ENCODE measurements at regions not wholly inside any gene's neighbourhood (a gene's known extent, or its start where the extent isn't known, plus 50 kb on each side); places are given as distances from the start of the nearest gene placed in this dataset.

DNA sequence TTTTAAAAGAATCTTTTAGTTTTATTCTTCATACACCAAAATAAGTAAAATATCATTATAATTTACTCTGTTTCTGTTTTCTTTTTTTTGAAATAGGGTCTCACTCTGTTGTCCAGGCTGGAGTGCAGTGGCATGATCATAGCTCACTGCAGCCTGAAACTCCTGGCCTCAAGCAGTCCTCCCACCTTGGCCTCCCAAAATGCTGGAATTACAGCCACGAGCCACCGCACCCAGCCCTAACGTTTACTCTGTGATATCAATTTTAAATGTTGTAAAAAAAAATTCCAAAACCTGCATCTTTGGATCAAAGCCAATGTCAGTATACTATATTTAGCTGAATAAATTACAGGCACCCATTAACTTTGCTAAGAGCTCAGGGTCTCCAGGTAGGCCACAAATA, 437.1 kb upstream of the USP15 start:
- TF ChIP-seq, protein P1, sequence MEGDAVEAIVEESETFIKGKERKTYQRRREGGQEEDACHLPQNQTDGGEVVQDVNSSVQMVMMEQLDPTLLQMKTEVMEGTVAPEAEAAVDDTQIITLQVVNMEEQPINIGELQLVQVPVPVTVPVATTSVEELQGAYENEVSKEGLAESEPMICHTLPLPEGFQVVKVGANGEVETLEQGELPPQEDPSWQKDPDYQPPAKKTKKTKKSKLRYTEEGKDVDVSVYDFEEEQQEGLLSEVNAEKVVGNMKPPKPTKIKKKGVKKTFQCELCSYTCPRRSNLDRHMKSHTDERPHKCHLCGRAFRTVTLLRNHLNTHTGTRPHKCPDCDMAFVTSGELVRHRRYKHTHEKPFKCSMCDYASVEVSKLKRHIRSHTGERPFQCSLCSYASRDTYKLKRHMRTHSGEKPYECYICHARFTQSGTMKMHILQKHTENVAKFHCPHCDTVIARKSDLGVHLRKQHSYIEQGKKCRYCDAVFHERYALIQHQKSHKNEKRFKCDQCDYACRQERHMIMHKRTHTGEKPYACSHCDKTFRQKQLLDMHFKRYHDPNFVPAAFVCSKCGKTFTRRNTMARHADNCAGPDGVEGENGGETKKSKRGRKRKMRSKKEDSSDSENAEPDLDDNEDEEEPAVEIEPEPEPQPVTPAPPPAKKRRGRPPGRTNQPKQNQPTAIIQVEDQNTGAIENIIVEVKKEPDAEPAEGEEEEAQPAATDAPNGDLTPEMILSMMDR (IDR thresholded peaks at IDR 0.05) = no peak
- TF ChIP-seq POLR2A (IDR thresholded peaks at IDR 0.05) = no peak
- TF ChIP-seq POLR2AphosphoS5 (IDR thresholded peaks at IDR 0.05) = no peak

All from prostate gland (tissue), 2 donors.